ENCODE measurements at regions not wholly inside any gene's neighbourhood (a gene's known extent, or its start where the extent isn't known, plus 50 kb on each side); places are given as distances from the start of the nearest gene placed in this dataset.

- TF ChIP-seq, protein P1, sequence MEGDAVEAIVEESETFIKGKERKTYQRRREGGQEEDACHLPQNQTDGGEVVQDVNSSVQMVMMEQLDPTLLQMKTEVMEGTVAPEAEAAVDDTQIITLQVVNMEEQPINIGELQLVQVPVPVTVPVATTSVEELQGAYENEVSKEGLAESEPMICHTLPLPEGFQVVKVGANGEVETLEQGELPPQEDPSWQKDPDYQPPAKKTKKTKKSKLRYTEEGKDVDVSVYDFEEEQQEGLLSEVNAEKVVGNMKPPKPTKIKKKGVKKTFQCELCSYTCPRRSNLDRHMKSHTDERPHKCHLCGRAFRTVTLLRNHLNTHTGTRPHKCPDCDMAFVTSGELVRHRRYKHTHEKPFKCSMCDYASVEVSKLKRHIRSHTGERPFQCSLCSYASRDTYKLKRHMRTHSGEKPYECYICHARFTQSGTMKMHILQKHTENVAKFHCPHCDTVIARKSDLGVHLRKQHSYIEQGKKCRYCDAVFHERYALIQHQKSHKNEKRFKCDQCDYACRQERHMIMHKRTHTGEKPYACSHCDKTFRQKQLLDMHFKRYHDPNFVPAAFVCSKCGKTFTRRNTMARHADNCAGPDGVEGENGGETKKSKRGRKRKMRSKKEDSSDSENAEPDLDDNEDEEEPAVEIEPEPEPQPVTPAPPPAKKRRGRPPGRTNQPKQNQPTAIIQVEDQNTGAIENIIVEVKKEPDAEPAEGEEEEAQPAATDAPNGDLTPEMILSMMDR (IDR thresholded peaks at IDR 0.05): no peak
- no peak for TF ChIP-seq POLR2A (IDR thresholded peaks at IDR 0.05)
Measured at GRCh38 chr17:63382136-63382535, 64.0 kb downstream of the CYB561 start.

Data from thyroid gland (tissue), 4 donors.